Neural progenitor cell (in vitro differentiated cells): ENCODE measurements at regions not wholly inside any gene's neighbourhood (a gene's known extent, or its start where the extent isn't known, plus 50 kb on each side); places are given as distances from the start of the nearest gene placed in this dataset.
"Not testable (repeated sequence)": the region's sequence is repeated elsewhere in the genome, so short reads cannot be mapped to it uniquely, and the experiment has no call there.

Experiments
- DNase-seq: peaks from one replicate; pipeline ENCODE4 v3.0.0-alpha.2; 2016; ENCODE audit warnings: low spot score
- H2AFZ ChIP-seq: fragments of 200-600 bp; sonication (generic); replicated peaks from 2 replicates; pipeline ENCODE4 v1.6.1; 2016; ENCODE audit warnings: antibody characterized with exemption
- H3F3A ChIP-seq: fragments of 200-600 bp; sonication (generic); 2 replicates; pipeline ENCODE4 v1.6.1; 2016; ENCODE audit warnings: antibody characterized with exemption, low read depth
- H3K27ac ChIP-seq: fragments of 200-600 bp; sonication (generic); 2 replicates; pipeline ENCODE4 v1.5.1; 2016; ENCODE audit warnings: mild to moderate bottlenecking
- H3K27me3 ChIP-seq: fragments of 200-600 bp; sonication (generic); 2 replicates; pipeline ENCODE4 v1.6.1; 2016; ENCODE audit warnings: mild to moderate bottlenecking, moderate library complexity
- H3K36me3 ChIP-seq: fragments of 200-600 bp; sonication (generic); 2 replicates; pipeline ENCODE4 v1.5.1; 2016
- H3K4me1 ChIP-seq: fragments of 200-600 bp; sonication (generic); 2 replicates; pipeline ENCODE4 v1.6.1; 2016; ENCODE audit warnings: mixed run types
- H3K4me2 ChIP-seq: fragments of 200-600 bp; sonication (generic); 2 replicates; pipeline ENCODE4 v1.6.1; 2016
- H3K4me3 ChIP-seq: fragments of 200-600 bp; sonication (generic); 2 replicates; pipeline ENCODE4 v1.5.1; 2016
- H3K79me2 ChIP-seq: fragments of 200-600 bp; sonication (generic); 2 replicates; pipeline ENCODE4 v1.6.1; 2016; ENCODE audit warnings: low read depth
- H3K9ac ChIP-seq: fragments of 200-600 bp; sonication (generic); 2 replicates; pipeline ENCODE4 v1.6.1; 2016
- H3K9me3 ChIP-seq: fragments of 200-600 bp; sonication (generic); 2 replicates; pipeline ENCODE4 v1.5.1; 2016; ENCODE audit warnings: low read depth
- H4K20me1 ChIP-seq: fragments of 200-600 bp; sonication (generic); 2 replicates; pipeline ENCODE4 v1.6.1; 2016; ENCODE audit warnings: low read depth
- H3K27ac Mint-ChIP-seq: 3 replicates; pipeline ENCODE4 v1.8.0; 2021; ENCODE audit warnings: mixed read lengths
- H3K27me3 Mint-ChIP-seq: 2 replicates; pipeline ENCODE4 v1.8.0; 2022; ENCODE audit warnings: low read depth, mild to moderate bottlenecking, inconsistent platforms, moderate library complexity, mixed read lengths; ENCODE audit not compliant: insufficient read depth
- H3K36me3 Mint-ChIP-seq: 3 replicates; pipeline ENCODE4 v1.8.0; 2021; ENCODE audit warnings: mixed read lengths
- H3K4me1 Mint-ChIP-seq: 3 replicates; pipeline ENCODE4 v1.8.0; 2021; ENCODE audit warnings: mixed read lengths
- H3K4me3 Mint-ChIP-seq: 3 replicates; pipeline ENCODE4 v1.8.0; 2021; ENCODE audit warnings: mild to moderate bottlenecking, moderate library complexity, mixed read lengths
- H3K9me3 Mint-ChIP-seq: 3 replicates; pipeline ENCODE4 v1.8.0; 2020; ENCODE audit warnings: mixed read lengths
- CTCF ChIP-seq: fragments of 200-600 bp; sonication (generic); IDR thresholded peaks from 2 replicates; pipeline ENCODE4 v1.5.1; 2017; ENCODE audit warnings: antibody characterized with exemption, mild to moderate bottlenecking
- EZH2 ChIP-seq: fragments of 200-600 bp; sonication (generic); IDR thresholded peaks from 2 replicates; pipeline ENCODE4 v1.6.1; 2017; ENCODE audit warnings: antibody characterized with exemption, mild to moderate bottlenecking, moderate library complexity
- EZH2phosphoT487 ChIP-seq: fragments of 200-600 bp; sonication (generic); IDR thresholded peaks from 2 replicates; pipeline ENCODE4 v1.6.1; 2017; ENCODE audit warnings: antibody characterized with exemption

GRCh38 chr2:64250063-64250462, 105.8 kb upstream of the PELI1 start:
- Mint-ChIP-seq H3K36me3 (no peaks in the 10 kb centered on the region), H3K4me1 (peaks cover 5% of the 10 kb centered on the region), H3K9me3 (peaks cover 11% of the 10 kb centered on the region), H3K27me3 (peaks cover 16% of the 10 kb centered on the region), H3K27ac (no peak overlapping the region), H3K4me3 (no peak overlapping the region)
- no peak for DNase-seq
- H3K36me3 ChIP-seq: no peaks in the 10 kb centered on the region
- H3K9me3 ChIP-seq: no peaks in the 10 kb centered on the region
- H3K4me2 ChIP-seq: no peak overlapping the region
- H3K27me3 ChIP-seq: peaks cover 42% of the 10 kb centered on the region
- no peaks in the 10 kb centered on the region for H3F3A ChIP-seq
- H3K79me2 ChIP-seq: no peaks in the 10 kb centered on the region
- no peak overlapping the region for H3K9ac ChIP-seq
- no peak overlapping the region for H3K27ac ChIP-seq
- no peak overlapping the region for H3K4me3 ChIP-seq
- TF ChIP-seq EZH2phosphoT487 (no peak), EZH2 (no peak), CTCF (no peak)
- H4K20me1 ChIP-seq: no peaks in the 10 kb centered on the region
- no peak overlapping the region for H2AFZ ChIP-seq
- H3K4me1 ChIP-seq: no peaks in the 10 kb centered on the region

- DNase-seq: no peak
- Histone ChIP-seq H3K4me1 (no peaks in the 10 kb centered on the region), H3K9me3 (no peaks in the 10 kb centered on the region), H3K36me3 (no peaks in the 10 kb centered on the region), H3K4me3 (no peak overlapping the region), H3K79me2 (no peaks in the 10 kb centered on the region), H3K27me3 (peaks cover 49% of the 10 kb centered on the region), H3F3A (no peaks in the 10 kb centered on the region), H3K9ac (no peak overlapping the region), H3K27ac (no peak overlapping the region), H3K4me2 (no peak overlapping the region), H2AFZ (no peak overlapping the region), H4K20me1 (no peaks in the 10 kb centered on the region)
- H3K27ac Mint-ChIP-seq: no peak overlapping the region
- peaks cover 11% of the 10 kb centered on the region for H3K9me3 Mint-ChIP-seq
- H3K4me3 Mint-ChIP-seq: no peak overlapping the region
- H3K27me3 Mint-ChIP-seq: peaks cover 15% of the 10 kb centered on the region
- TF ChIP-seq CTCF: no peak
- TF ChIP-seq EZH2: no peak
- no peak for TF ChIP-seq EZH2phosphoT487
- H3K36me3 Mint-ChIP-seq: no peaks in the 10 kb centered on the region
- H3K4me1 Mint-ChIP-seq: peaks cover 5% of the 10 kb centered on the region
These were observed 106.7 kb upstream of the PELI1 start for GRCh38 chr2:64250751-64251423.

GRCh38 chr2:64251497-64252250, 107.5 kb upstream of the PELI1 start:
- no peak for TF ChIP-seq CTCF
- TF ChIP-seq EZH2phosphoT487: no peak
- TF ChIP-seq EZH2: no peak

GRCh38 chr2:64252251-64252978, 108.2 kb upstream of the PELI1 start:
- H3K9ac ChIP-seq, H2AFZ ChIP-seq, H3K79me2 ChIP-seq, H3K4me1 ChIP-seq, H3F3A ChIP-seq, H3K27ac Mint-ChIP-seq, H3K27ac ChIP-seq, H3K4me1 Mint-ChIP-seq, H3K36me3 ChIP-seq, H3K36me3 Mint-ChIP-seq, H3K4me3 Mint-ChIP-seq, H3K9me3 ChIP-seq, DNase-seq, H4K20me1 ChIP-seq, H3K4me2 ChIP-seq: not testable (repeated sequence)
- peak overlapping the region; percentile 25 for H3K4me3 ChIP-seq
- peaks cover 57% of the 10 kb centered on the region for H3K27me3 ChIP-seq
- Mint-ChIP-seq H3K9me3 (peaks cover 11% of the 10 kb centered on the region), H3K27me3 (peaks cover 15% of the 10 kb centered on the region)

More at GRCh38 chr2:64251497-64252250, 107.5 kb upstream of the PELI1 start:
- H3K27ac Mint-ChIP-seq: no peak overlapping the region
- Histone ChIP-seq H3K79me2 (no peaks in the 10 kb centered on the region), H4K20me1 (no peaks in the 10 kb centered on the region), H3K27ac (no peak overlapping the region), H3K4me3 (no peak overlapping the region), H3K36me3 (no peaks in the 10 kb centered on the region), H3F3A (no peaks in the 10 kb centered on the region), H3K9me3 (no peaks in the 10 kb centered on the region), H3K4me1 (no peaks in the 10 kb centered on the region), H3K27me3 (peaks cover 57% of the 10 kb centered on the region), H3K9ac (no peak overlapping the region), H2AFZ (no peak overlapping the region), H3K4me2 (no peak overlapping the region)
- H3K4me1 Mint-ChIP-seq: peaks cover 5% of the 10 kb centered on the region
- DNase-seq: no peak
- H3K4me3 Mint-ChIP-seq: no peak overlapping the region
- peaks cover 15% of the 10 kb centered on the region for H3K27me3 Mint-ChIP-seq
- H3K36me3 Mint-ChIP-seq: no peaks in the 10 kb centered on the region
- H3K9me3 Mint-ChIP-seq: peaks cover 11% of the 10 kb centered on the region
